GM19397 (cell line): ENCODE measurements at regions not wholly inside any gene's neighbourhood (a gene's known extent, or its start where the extent isn't known, plus 50 kb on each side); places are given as distances from the start of the nearest gene placed in this dataset.

Experiments
- ATAC-seq: cut with Tn5 transposase; IDR thresholded peaks from one replicate; pipeline ENCODE4 v1.9.1; 2021; ENCODE audit warnings: mild to moderate bottlenecking, moderate library complexity; ENCODE audit not compliant: unreplicated experiment

GRCh38 chr14:104271391-104271790, 133.0 kb downstream of the KIF26A start:
- ATAC-seq: no peak

- ATAC-seq: no peak
These were observed 136.4 kb downstream of the KIF26A start for GRCh38 chr14:104274806-104275205.

GRCh38 chr14:104277416-104278213, 139.2 kb downstream of the KIF26A start:
- no peak for ATAC-seq

- ATAC-seq: no peak
These were observed 139.8 kb downstream of the KIF26A start for GRCh38 chr14:104278214-104278534.

GRCh38 chr14:104280085-104280901, 141.9 kb downstream of the KIF26A start:
- no peak for ATAC-seq

- ATAC-seq: no peak
These were observed 142.7 kb downstream of the KIF26A start for GRCh38 chr14:104280902-104281767.

GRCh38 chr14:104281768-104282301, 143.4 kb downstream of the KIF26A start:
- no peak for ATAC-seq

GRCh38 chr14:104282332-104283196, 144.2 kb downstream of the KIF26A start:
- no peak for ATAC-seq

- ATAC-seq: no peak
These were observed 145.1 kb downstream of the KIF26A start for GRCh38 chr14:104283197-104284106.

- no peak for ATAC-seq
These were observed 145.8 kb downstream of the KIF26A start for GRCh38 chr14:104284107-104284592.

GRCh38 chr14:104284636-104285507, 146.5 kb downstream of the KIF26A start:
- no peak for ATAC-seq

- ATAC-seq: no peak
These were observed 147.1 kb downstream of the KIF26A start for GRCh38 chr14:104285508-104285840.

GRCh38 chr14:104286086-104286485, 147.7 kb downstream of the KIF26A start:
- no peak for ATAC-seq

- ATAC-seq: no peak
These were observed 148.1 kb downstream of the KIF26A start for GRCh38 chr14:104286496-104286895.

GRCh38 chr14:104287301-104288009, 149.1 kb downstream of the KIF26A start:
- ATAC-seq: no peak

- no peak for ATAC-seq
These were observed 149.9 kb downstream of the KIF26A start for GRCh38 chr14:104288272-104288671.

GRCh38 chr14:104289507-104289906, 151.1 kb downstream of the KIF26A start:
- no peak for ATAC-seq
